T-helper 17 cell (primary cell): ENCODE measurements at regions not wholly inside any gene's neighbourhood (a gene's known extent, or its start where the extent isn't known, plus 50 kb on each side); places are given as distances from the start of the nearest gene placed in this dataset.

Experiments used
- ATAC-seq: fragments of 150-1000 bp; cut with Tn5 transposase; 2 replicates; pipeline ENCODE4 v1.10.0; 2021; ENCODE audit warnings: mild to moderate bottlenecking, moderate library complexity
- DNase-seq, 3 donors: peaks; one replicate each; pipeline versions ENCODE4 v3.0.0 to v3.0.0-alpha.2; 2020 to 2021
- H3K9me3 ChIP-seq: one replicate; pipeline ENCODE4 v1.7.0; 2013; ENCODE audit warnings: low read length, mild to moderate bottlenecking; ENCODE audit not compliant: control insufficient read depth, poor library complexity, severe bottlenecking
- H3K27ac Mint-ChIP-seq: one replicate; pipeline ENCODE4 v1.8.0; 2022; ENCODE audit warnings: mild to moderate bottlenecking, moderate library complexity, mixed read lengths
- H3K27me3 Mint-ChIP-seq: one replicate; pipeline ENCODE4 v1.8.0; 2022; ENCODE audit warnings: mixed read lengths
- H3K36me3 Mint-ChIP-seq: one replicate; pipeline ENCODE4 v1.8.0; 2022; ENCODE audit warnings: low read depth, mixed read lengths
- H3K4me1 Mint-ChIP-seq: one replicate; pipeline ENCODE4 v1.8.0; 2022; ENCODE audit warnings: mild to moderate bottlenecking, mixed read lengths
- H3K4me3 Mint-ChIP-seq: one replicate; pipeline ENCODE4 v1.8.0; 2022; ENCODE audit warnings: mild to moderate bottlenecking, moderate library complexity, mixed read lengths

GRCh38 chrX:20609916-20610415, 343.3 kb upstream of the RPS6KA3 start:
- Mint-ChIP-seq H3K36me3 (no peaks in the 10 kb centered on the region), H3K27ac (no peak overlapping the region), H3K4me3 (no peak overlapping the region), H3K4me1 (no peaks in the 10 kb centered on the region), H3K27me3 (peaks cover 16% of the 10 kb centered on the region)
- H3K9me3 ChIP-seq, result no peaks in the 10 kb centered on the region
- no peak for DNase-seq
- no peak for ATAC-seq

- no peak overlapping the region for H3K4me3 Mint-ChIP-seq
- DNase-seq (no peak), ATAC-seq (no peak)
- H3K27me3 Mint-ChIP-seq, result peaks cover 13% of the 10 kb centered on the region
- no peaks in the 10 kb centered on the region for H3K4me1 Mint-ChIP-seq
- H3K36me3 Mint-ChIP-seq, result no peaks in the 10 kb centered on the region
- H3K9me3 ChIP-seq, result no peaks in the 10 kb centered on the region
- no peak overlapping the region for H3K27ac Mint-ChIP-seq
These were observed 340.1 kb upstream of the RPS6KA3 start for GRCh38 chrX:20606831-20607230.

DNA sequence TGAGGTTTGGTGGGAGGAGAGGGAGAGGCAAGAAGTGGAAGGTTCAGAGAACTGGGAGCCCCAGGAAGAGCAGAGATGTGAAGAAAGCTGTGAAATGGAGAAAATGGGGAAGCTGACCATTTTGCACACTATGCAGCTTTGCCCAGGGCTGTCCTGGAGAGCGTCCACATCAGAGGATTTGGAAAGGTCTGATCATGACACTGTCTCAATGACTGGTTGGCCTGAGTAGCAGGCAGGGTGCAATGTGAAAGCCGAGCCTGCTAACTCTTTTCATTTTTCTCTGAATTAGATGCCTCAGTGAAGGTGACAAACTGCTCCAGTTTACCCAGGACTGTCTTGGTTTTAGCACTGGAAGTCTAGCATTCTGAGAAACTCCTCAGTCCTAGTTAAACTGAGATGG, 330.1 kb upstream of the RPS6KA3 start:
- no peak overlapping the region for H3K4me3 Mint-ChIP-seq
- H3K27ac Mint-ChIP-seq, result no peak overlapping the region
- H3K9me3 ChIP-seq, result no peaks in the 10 kb centered on the region
- no peaks in the 10 kb centered on the region for H3K4me1 Mint-ChIP-seq
- no peaks in the 10 kb centered on the region for H3K27me3 Mint-ChIP-seq
- no peak for DNase-seq
- H3K36me3 Mint-ChIP-seq, result no peaks in the 10 kb centered on the region
- no peak for ATAC-seq

- H3K27me3 Mint-ChIP-seq, result no peaks in the 10 kb centered on the region
- no peaks in the 10 kb centered on the region for H3K4me1 Mint-ChIP-seq
- ATAC-seq, result no peak
These were observed 329.3 kb upstream of the RPS6KA3 start for GRCh38 chrX:20595928-20596575.

GRCh38 chrX:20594985-20595384, 328.3 kb upstream of the RPS6KA3 start:
- DNase-seq (no peak), ATAC-seq (no peak)
- H3K9me3 ChIP-seq, result no peaks in the 10 kb centered on the region
- Mint-ChIP-seq H3K36me3 (no peaks in the 10 kb centered on the region), H3K27ac (no peak overlapping the region), H3K4me1 (no peaks in the 10 kb centered on the region), H3K4me3 (no peak overlapping the region), H3K27me3 (no peaks in the 10 kb centered on the region)

More at GRCh38 chrX:20595928-20596575, 329.3 kb upstream of the RPS6KA3 start:
- DNase-seq, result no peak
- Mint-ChIP-seq H3K4me3 (no peak overlapping the region), H3K27ac (no peak overlapping the region), H3K36me3 (no peaks in the 10 kb centered on the region)
- H3K9me3 ChIP-seq, result no peaks in the 10 kb centered on the region

- no peak for DNase-seq
- no peak for ATAC-seq
- no peaks in the 10 kb centered on the region for H3K36me3 Mint-ChIP-seq
- no peaks in the 10 kb centered on the region for H3K27me3 Mint-ChIP-seq
- no peaks in the 10 kb centered on the region for H3K9me3 ChIP-seq
- H3K4me3 Mint-ChIP-seq, result no peak overlapping the region
- no peak overlapping the region for H3K27ac Mint-ChIP-seq
- no peaks in the 10 kb centered on the region for H3K4me1 Mint-ChIP-seq
These were observed 327.1 kb upstream of the RPS6KA3 start for GRCh38 chrX:20593836-20594235.

GRCh38 chrX:20593402-20593801, 326.7 kb upstream of the RPS6KA3 start:
- H3K36me3 Mint-ChIP-seq, result no peaks in the 10 kb centered on the region
- no peak overlapping the region for H3K27ac Mint-ChIP-seq
- H3K27me3 Mint-ChIP-seq, result no peaks in the 10 kb centered on the region
- ATAC-seq, result no peak
- H3K4me1 Mint-ChIP-seq, result no peaks in the 10 kb centered on the region
- no peaks in the 10 kb centered on the region for H3K9me3 ChIP-seq
- no peak overlapping the region for H3K4me3 Mint-ChIP-seq
- no peak for DNase-seq

- no peaks in the 10 kb centered on the region for H3K36me3 Mint-ChIP-seq
- no peak overlapping the region for H3K4me3 Mint-ChIP-seq
- no peaks in the 10 kb centered on the region for H3K27me3 Mint-ChIP-seq
- H3K4me1 Mint-ChIP-seq, result no peaks in the 10 kb centered on the region
- no peak for DNase-seq
- H3K27ac Mint-ChIP-seq, result no peak overlapping the region
- ATAC-seq, result no peak
- H3K9me3 ChIP-seq, result no peaks in the 10 kb centered on the region
These were observed 324.5 kb upstream of the RPS6KA3 start for GRCh38 chrX:20591246-20591645.

- Mint-ChIP-seq H3K27me3 (no peaks in the 10 kb centered on the region), H3K36me3 (no peaks in the 10 kb centered on the region), H3K4me1 (no peaks in the 10 kb centered on the region), H3K4me3 (no peak overlapping the region), H3K27ac (no peak overlapping the region)
- DNase-seq (no peak), ATAC-seq (no peak)
- H3K9me3 ChIP-seq, result no peaks in the 10 kb centered on the region
These were observed 319.1 kb upstream of the RPS6KA3 start for GRCh38 chrX:20585782-20586181.

GRCh38 chrX:20571611-20572010, 304.9 kb upstream of the RPS6KA3 start:
- no peak for DNase-seq
- Mint-ChIP-seq H3K36me3 (no peaks in the 10 kb centered on the region), H3K27me3 (peaks cover 4% of the 10 kb centered on the region), H3K4me3 (no peak overlapping the region), H3K27ac (no peak overlapping the region), H3K4me1 (no peaks in the 10 kb centered on the region)
- H3K9me3 ChIP-seq, result no peaks in the 10 kb centered on the region
- ATAC-seq, result no peak

GRCh38 chrX:20567108-20567507, 300.4 kb upstream of the RPS6KA3 start:
- no peak for ATAC-seq
- H3K4me1 Mint-ChIP-seq, result no peaks in the 10 kb centered on the region
- H3K27ac Mint-ChIP-seq, result no peak overlapping the region
- H3K36me3 Mint-ChIP-seq, result no peaks in the 10 kb centered on the region
- H3K9me3 ChIP-seq, result no peaks in the 10 kb centered on the region
- no peak for DNase-seq
- no peak overlapping the region for H3K4me3 Mint-ChIP-seq
- no peaks in the 10 kb centered on the region for H3K27me3 Mint-ChIP-seq

- Mint-ChIP-seq H3K36me3 (no peaks in the 10 kb centered on the region), H3K4me3 (no peak overlapping the region), H3K27ac (no peak overlapping the region), H3K4me1 (no peaks in the 10 kb centered on the region), H3K27me3 (no peaks in the 10 kb centered on the region)
- H3K9me3 ChIP-seq, result no peaks in the 10 kb centered on the region
- DNase-seq (no peak), ATAC-seq (no peak)
These were observed 280.9 kb upstream of the RPS6KA3 start for GRCh38 chrX:20547611-20548051.

- Mint-ChIP-seq H3K27me3 (no peaks in the 10 kb centered on the region), H3K27ac (no peak overlapping the region), H3K4me3 (no peak overlapping the region), H3K36me3 (no peaks in the 10 kb centered on the region), H3K4me1 (no peaks in the 10 kb centered on the region)
- ATAC-seq, result no peak
- H3K9me3 ChIP-seq, result no peaks in the 10 kb centered on the region
- no peak for DNase-seq
These were observed 278.8 kb upstream of the RPS6KA3 start for GRCh38 chrX:20545538-20545937.

- H3K36me3 Mint-ChIP-seq, result no peaks in the 10 kb centered on the region
- H3K27me3 Mint-ChIP-seq, result no peaks in the 10 kb centered on the region
- H3K4me3 Mint-ChIP-seq, result no peak overlapping the region
- DNase-seq, result no peak
- H3K27ac Mint-ChIP-seq, result no peak overlapping the region
- H3K4me1 Mint-ChIP-seq, result no peaks in the 10 kb centered on the region
- no peak for ATAC-seq
- H3K9me3 ChIP-seq, result no peaks in the 10 kb centered on the region
These were observed 275.4 kb upstream of the RPS6KA3 start for GRCh38 chrX:20542072-20542471.
